ENCODE measurements at regions not wholly inside any gene's neighbourhood (a gene's known extent, or its start where the extent isn't known, plus 50 kb on each side); places are given as distances from the start of the nearest gene placed in this dataset.
"Not testable (repeated sequence)": the region's sequence is repeated elsewhere in the genome, so short reads cannot be mapped to it uniquely, and the experiment has no call there.

DNA sequence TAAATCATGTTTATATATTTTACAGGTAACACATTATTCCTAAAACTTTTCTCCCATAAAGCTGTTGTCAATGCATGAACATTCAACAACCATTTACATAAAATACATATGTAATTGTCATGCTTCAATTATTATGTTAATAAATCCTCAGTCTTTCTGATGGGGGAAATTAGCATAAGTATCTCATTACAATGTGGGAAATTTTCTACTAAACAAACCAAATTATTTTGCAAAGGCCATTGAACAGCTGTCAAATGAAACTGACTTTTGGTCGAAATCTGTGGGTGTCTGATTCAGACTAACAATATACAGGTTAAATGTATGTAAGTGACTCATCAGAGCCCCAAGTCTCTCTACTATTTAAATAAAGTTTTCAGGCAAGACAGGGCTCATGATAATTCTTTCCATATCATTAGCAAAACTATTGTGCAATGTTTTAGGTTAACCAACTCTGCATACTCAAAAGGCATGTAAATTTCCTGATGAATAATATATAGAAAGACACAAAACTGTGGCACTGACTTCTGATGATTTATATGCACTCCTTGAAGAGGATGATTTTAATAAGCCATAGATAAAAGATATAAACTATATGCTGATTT is 795.3 kb upstream of the AADAT start:
- H2AFZ ChIP-seq (ENCODE audit: low read depth, low read length), result no peak overlapping the region
- H3K4me1 ChIP-seq (ENCODE audit: control insufficient read depth, extremely low read depth, insufficient read depth, low read length), result no peaks in the 10 kb centered on the region
- no peak for FAIRE-seq
- H3K79me2 ChIP-seq (ENCODE audit: control insufficient read depth, insufficient read depth, low read length), result no peaks in the 10 kb centered on the region
- no peaks in the 10 kb centered on the region for H3K9me1 ChIP-seq (replicated peaks; ENCODE audit: control insufficient read depth, extremely low read depth, insufficient read depth, low read length)
- no peak overlapping the region for H3K4me2 ChIP-seq (ENCODE audit: insufficient read depth, low read length)
- BruUV-seq (replicated peaks), result no TSS peak
- H4K20me1 ChIP-seq (replicated peaks; ENCODE audit: control insufficient read depth, extremely low read depth, insufficient read depth, low read length), result no peaks in the 10 kb centered on the region
- dilution Hi-C loops (cut with MboI; ENCODE audit: extremely low pct_ligation_motif_present, low sequenced_read_pairs), result no loop called here
- no peak overlapping the region for H3K9ac ChIP-seq (replicated peaks; ENCODE audit: extremely low read depth, insufficient read depth, low read length)
- no peak for DNase-seq (ENCODE audit: low read depth, low spot score)
- no peaks in the 10 kb centered on the region for H3K36me3 ChIP-seq (ENCODE audit: control insufficient read depth in 2 of 2, extremely low read depth in 1 of 2, insufficient read depth in 2 of 2, low read length in 2 of 2)
- intact Hi-C loops (cut with micrococcal nuclease), result no loop called here
- peaks cover 2% of the 10 kb centered on the region for H3K9me3 ChIP-seq (replicated peaks; ENCODE audit: control insufficient read depth, insufficient read depth, low read length)
- no peaks in the 10 kb centered on the region for H3K27me3 ChIP-seq (ENCODE audit: control insufficient read depth in 2 of 2, insufficient read depth in 2 of 2, low read length in 2 of 2)
- no peak overlapping the region for H3K4me3 ChIP-seq (replicated peaks in 1 of 3; ENCODE audit: insufficient read depth in 1 of 3, low read depth in 1 of 3, low read length in 3 of 3)
- H3K27ac ChIP-seq (ENCODE audit: insufficient read depth, low read depth, low read length), result no peak overlapping the region
- ChIA-PET CTCF (interaction anchor here (0.5 kb wide), 1 partner anchor 152 kb away, joined by 3 read pairs; no protein-coding TSS in a partner anchor), POLR2A (no interaction called here)
- TF ChIP-seq, protein P1, sequence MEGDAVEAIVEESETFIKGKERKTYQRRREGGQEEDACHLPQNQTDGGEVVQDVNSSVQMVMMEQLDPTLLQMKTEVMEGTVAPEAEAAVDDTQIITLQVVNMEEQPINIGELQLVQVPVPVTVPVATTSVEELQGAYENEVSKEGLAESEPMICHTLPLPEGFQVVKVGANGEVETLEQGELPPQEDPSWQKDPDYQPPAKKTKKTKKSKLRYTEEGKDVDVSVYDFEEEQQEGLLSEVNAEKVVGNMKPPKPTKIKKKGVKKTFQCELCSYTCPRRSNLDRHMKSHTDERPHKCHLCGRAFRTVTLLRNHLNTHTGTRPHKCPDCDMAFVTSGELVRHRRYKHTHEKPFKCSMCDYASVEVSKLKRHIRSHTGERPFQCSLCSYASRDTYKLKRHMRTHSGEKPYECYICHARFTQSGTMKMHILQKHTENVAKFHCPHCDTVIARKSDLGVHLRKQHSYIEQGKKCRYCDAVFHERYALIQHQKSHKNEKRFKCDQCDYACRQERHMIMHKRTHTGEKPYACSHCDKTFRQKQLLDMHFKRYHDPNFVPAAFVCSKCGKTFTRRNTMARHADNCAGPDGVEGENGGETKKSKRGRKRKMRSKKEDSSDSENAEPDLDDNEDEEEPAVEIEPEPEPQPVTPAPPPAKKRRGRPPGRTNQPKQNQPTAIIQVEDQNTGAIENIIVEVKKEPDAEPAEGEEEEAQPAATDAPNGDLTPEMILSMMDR (IDR thresholded peaks at IDR 0.05; ENCODE audit: extremely low read depth in 1 of 2, insufficient read depth in 1 of 2, low read depth in 1 of 2, low read length in 2 of 2), result no peak
- no peak for TF ChIP-seq FOS (IDR thresholded peaks at IDR 0.05; ENCODE audit: borderline replicate concordance, insufficient read depth, low read length)
- TF ChIP-seq POLR2A (IDR thresholded peaks at IDR 0.05; ENCODE audit: low read depth, low read length), result no peak

- CTCF ChIA-PET, result not testable (repeated sequence)
Measured at GRCh38 chr4:170881646-170882045, 791.9 kb upstream of the AADAT start.

More at GRCh38 chr4:170881646-170882045, 791.9 kb upstream of the AADAT start:
- H3K79me2 ChIP-seq (ENCODE audit: control insufficient read depth, insufficient read depth, low read length); DNase-seq (ENCODE audit: low read depth, low spot score); H3K27me3 ChIP-seq (ENCODE audit: control insufficient read depth in 2 of 2, insufficient read depth in 2 of 2, low read length in 2 of 2); intact Hi-C loops (cut with micrococcal nuclease); POLR2A ChIA-PET; dilution Hi-C loops (cut with MboI; ENCODE audit: extremely low pct_ligation_motif_present, low sequenced_read_pairs); H3K4me2 ChIP-seq (ENCODE audit: insufficient read depth, low read length); H3K4me3 ChIP-seq (replicated peaks in 1 of 3; ENCODE audit: insufficient read depth in 1 of 3, low read depth in 1 of 3, low read length in 3 of 3); H3K9ac ChIP-seq (replicated peaks; ENCODE audit: extremely low read depth, insufficient read depth, low read length); H3K9me3 ChIP-seq (replicated peaks; ENCODE audit: control insufficient read depth, insufficient read depth, low read length); H4K20me1 ChIP-seq (replicated peaks; ENCODE audit: control insufficient read depth, extremely low read depth, insufficient read depth, low read length); H2AFZ ChIP-seq (ENCODE audit: low read depth, low read length); H3K4me1 ChIP-seq (ENCODE audit: control insufficient read depth, extremely low read depth, insufficient read depth, low read length); H3K9me1 ChIP-seq (replicated peaks; ENCODE audit: control insufficient read depth, extremely low read depth, insufficient read depth, low read length); BruUV-seq (replicated peaks); H3K27ac ChIP-seq (ENCODE audit: insufficient read depth, low read depth, low read length); FAIRE-seq; H3K36me3 ChIP-seq (ENCODE audit: control insufficient read depth in 2 of 2, extremely low read depth in 1 of 2, insufficient read depth in 2 of 2, low read length in 2 of 2): not testable (repeated sequence)
